Mucosa of descending colon (tissue), 3 donors: ENCODE measurements at regions not wholly inside any gene's neighbourhood (a gene's known extent, or its start where the extent isn't known, plus 50 kb on each side); places are given as distances from the start of the nearest gene placed in this dataset.

ENCODE experiments used
- ATAC-seq: fragments of 200-7000 bp; cut with Tn5 transposase; one replicate; pipeline ENCODE4 v1.9.1; 2020; ENCODE audit warnings: mild to moderate bottlenecking, moderate library complexity
- DNase-seq, 3 donors: peaks; one replicate each; pipeline ENCODE4 v3.0.0-alpha.2; 2020
- H3K36me3 ChIP-seq: fragments of 200-600 bp; one replicate; pipeline ENCODE4 v1.8.0; 2021; ENCODE audit warnings: low read depth, mild to moderate bottlenecking
- H3K4me1 ChIP-seq: fragments of 200-600 bp; one replicate; pipeline ENCODE4 v1.8.0; 2021; ENCODE audit warnings: low read depth, mild to moderate bottlenecking
- H3K4me3 ChIP-seq: fragments of 200-600 bp; one replicate; pipeline ENCODE4 v1.8.0; 2021; ENCODE audit warnings: mild to moderate bottlenecking
- H3K9me3 ChIP-seq: fragments of 200-600 bp; one replicate; pipeline ENCODE4 v1.8.0; 2021; ENCODE audit warnings: mild to moderate bottlenecking
- intact Hi-C, 2 donors: fragments of 100-400 bp; cut with DNase I in 1 of 2; cut with micrococcal nuclease in 1 of 2; formaldehyde crosslinking; loops; one replicate each; pipeline versions ENCODE4 v1.11.0 to v1.11.1; 2022; cut with DNase I, micrococcal nuclease
- TF ChIP-seq, protein P1 (sequence below): fragments of 200-600 bp; IDR thresholded peaks from one replicate; pipeline ENCODE4 v1.8.0; 2022; ENCODE audit warnings: antibody characterized with exemption, mild to moderate bottlenecking
- donor health status: DM: no; HTN: no; CAD: no; lungs with moderate emphysema.
- donor health status: DM: no; HTN: no; CAD: no.
- donor health status: DM: no; HTN: yes; CAD: no.

DNA sequence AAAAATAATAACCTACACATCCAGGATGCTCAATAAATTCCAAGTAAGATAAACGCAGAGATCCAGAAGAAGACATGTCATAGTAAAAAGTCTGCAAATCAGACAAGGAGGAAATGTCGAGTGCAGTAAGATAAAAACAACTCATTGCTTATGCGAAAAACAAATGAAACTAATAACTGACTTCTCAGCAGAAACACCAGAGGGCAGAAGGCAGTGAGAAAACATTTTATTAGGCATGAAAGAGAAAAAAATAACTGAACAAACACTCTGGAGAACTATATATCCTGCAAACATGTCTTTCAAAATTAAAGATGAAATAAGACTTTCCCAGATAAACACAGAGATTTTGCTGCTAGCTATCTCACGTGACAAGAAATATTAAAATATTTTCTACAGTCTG, 201.3 kb upstream of the CTSO start:
- ATAC-seq, result no peak
- intact Hi-C loops, result no loop called here
- TF ChIP-seq, protein P1, sequence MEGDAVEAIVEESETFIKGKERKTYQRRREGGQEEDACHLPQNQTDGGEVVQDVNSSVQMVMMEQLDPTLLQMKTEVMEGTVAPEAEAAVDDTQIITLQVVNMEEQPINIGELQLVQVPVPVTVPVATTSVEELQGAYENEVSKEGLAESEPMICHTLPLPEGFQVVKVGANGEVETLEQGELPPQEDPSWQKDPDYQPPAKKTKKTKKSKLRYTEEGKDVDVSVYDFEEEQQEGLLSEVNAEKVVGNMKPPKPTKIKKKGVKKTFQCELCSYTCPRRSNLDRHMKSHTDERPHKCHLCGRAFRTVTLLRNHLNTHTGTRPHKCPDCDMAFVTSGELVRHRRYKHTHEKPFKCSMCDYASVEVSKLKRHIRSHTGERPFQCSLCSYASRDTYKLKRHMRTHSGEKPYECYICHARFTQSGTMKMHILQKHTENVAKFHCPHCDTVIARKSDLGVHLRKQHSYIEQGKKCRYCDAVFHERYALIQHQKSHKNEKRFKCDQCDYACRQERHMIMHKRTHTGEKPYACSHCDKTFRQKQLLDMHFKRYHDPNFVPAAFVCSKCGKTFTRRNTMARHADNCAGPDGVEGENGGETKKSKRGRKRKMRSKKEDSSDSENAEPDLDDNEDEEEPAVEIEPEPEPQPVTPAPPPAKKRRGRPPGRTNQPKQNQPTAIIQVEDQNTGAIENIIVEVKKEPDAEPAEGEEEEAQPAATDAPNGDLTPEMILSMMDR, result no peak
- H3K36me3 ChIP-seq, result no peaks in the 10 kb centered on the region
- no peaks in the 10 kb centered on the region for H3K4me1 ChIP-seq
- H3K9me3 ChIP-seq, result no peaks in the 10 kb centered on the region
- no peak overlapping the region for H3K4me3 ChIP-seq
- no peak for DNase-seq

DNA sequence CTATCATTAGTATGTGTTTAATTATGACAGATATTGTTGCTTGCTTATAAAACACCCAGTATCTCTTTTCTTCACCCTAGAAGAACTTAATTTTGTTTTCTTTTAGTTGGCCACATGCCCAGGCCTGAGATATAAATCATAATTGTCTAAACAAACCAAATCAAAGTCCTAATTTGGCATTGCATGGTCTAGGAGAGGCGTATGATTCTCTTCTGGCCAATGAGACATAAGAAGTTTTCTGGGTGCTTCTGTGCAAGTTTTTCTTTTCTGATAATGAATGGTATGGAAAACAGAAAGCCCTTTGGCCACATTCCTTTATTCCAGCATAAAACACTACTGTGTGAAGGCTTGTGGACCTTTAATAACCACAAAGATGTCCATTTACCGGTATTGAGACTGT, 192.9 kb upstream of the CTSO start:
- DNase-seq (no peak), ATAC-seq (no peak)
- TF ChIP-seq, protein P1, result no peak
- H3K36me3 ChIP-seq, result no peaks in the 10 kb centered on the region
- no peaks in the 10 kb centered on the region for H3K4me1 ChIP-seq
- H3K4me3 ChIP-seq, result no peak overlapping the region
- intact Hi-C loops, result no loop called here
- H3K9me3 ChIP-seq, result no peaks in the 10 kb centered on the region

DNA sequence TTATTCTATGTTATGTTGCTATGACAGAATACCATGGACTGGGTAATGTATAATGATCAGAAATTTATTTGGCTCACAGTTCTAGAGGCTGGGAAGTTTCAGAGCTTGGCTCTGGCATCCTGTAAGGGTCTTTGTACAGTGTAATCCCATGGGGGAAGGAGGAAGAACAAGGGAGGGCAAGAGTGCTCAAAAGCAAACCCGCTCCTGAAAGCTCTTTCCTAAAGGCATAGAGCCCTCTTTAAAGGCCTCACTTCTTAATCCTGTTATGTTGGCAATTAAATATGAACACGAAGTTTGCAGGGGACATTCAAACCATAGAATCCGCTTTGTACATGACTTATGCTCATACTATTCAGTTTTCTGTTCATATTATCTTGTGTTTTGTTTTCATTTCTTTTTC, 191.3 kb upstream of the CTSO start:
- no peak for DNase-seq
- intact Hi-C loops, result no loop called here
- no peaks in the 10 kb centered on the region for H3K9me3 ChIP-seq
- no peaks in the 10 kb centered on the region for H3K4me1 ChIP-seq
- no peak overlapping the region for H3K4me3 ChIP-seq
- TF ChIP-seq, protein P1, result no peak
- no peaks in the 10 kb centered on the region for H3K36me3 ChIP-seq
- ATAC-seq, result no peak

DNA sequence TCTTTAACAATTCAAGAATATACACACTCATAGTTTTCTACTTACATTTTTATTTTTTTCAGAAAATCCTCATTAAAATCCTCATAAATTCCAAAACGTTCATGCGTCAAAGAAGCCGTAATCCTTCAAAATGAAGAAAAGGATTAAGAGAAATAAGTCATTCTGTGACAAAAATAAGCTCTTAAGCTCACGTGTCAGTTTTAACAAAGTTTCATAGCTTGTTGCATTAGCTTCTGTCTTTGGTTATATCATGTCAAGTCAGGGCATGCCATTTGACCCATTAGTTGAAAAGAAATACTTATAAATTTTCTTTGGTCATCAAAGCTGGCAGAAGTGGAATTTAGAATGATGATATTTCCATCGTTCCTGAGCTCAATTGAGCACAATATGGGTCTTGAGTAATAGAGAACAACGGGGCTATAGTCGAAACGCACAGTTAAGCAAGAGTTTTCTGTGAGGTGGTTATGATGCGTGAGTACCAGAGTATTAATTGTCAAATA, 185.2 kb upstream of the CTSO start:
- TF ChIP-seq, protein P1, result no peak
- DNase-seq (no peak), ATAC-seq (no peak)
- Histone ChIP-seq H3K36me3 (no peaks in the 10 kb centered on the region), H3K4me1 (no peaks in the 10 kb centered on the region), H3K9me3 (no peaks in the 10 kb centered on the region), H3K4me3 (no peak overlapping the region)
- intact Hi-C loops, result no loop called here

DNA sequence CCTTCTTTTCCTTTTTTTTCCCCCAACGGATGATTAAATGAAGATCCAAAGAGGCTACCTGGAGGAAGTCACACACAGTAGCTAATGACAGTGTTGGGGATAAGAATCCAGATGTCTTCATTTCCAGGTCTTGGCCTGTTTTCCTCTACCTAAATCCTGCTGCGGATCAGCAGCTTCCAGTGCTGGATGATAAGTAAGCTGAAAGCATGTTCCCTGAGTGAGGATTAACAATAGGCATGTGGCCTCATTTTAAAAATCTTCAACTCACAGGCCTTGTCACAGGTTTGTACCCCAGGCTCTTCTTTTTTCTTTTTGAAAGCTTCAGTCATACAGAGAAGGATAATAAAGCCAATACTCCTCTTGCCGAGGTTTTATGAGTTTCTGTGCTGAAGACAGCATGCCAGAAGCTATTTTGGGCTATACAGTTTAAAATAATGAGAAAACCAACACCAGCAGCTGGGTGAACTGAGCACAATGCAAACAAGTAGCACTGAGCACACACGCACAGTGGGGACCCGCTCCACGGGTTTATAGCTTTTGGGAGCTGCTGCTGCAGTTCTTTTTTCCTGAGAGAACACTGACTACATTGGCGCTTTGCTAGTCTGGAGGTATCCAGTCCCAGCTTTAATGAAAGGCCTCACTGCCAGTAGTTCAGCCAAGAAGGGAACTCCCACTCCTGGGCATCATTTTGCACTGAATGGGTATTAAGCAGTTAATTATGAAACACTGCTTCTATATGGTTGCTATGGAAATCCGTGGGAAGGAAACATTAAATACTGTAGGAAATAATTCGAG, 184.2 kb upstream of the CTSO start:
- Histone ChIP-seq H3K36me3 (no peaks in the 10 kb centered on the region), H3K4me3 (no peak overlapping the region), H3K4me1 (no peaks in the 10 kb centered on the region), H3K9me3 (no peaks in the 10 kb centered on the region)
- no peak for DNase-seq
- TF ChIP-seq, protein P1, result no peak
- ATAC-seq, result no peak
- intact Hi-C loops, result no loop called here
